ENCODE measurements at regions not wholly inside any gene's neighbourhood (a gene's known extent, or its start where the extent isn't known, plus 50 kb on each side); places are given as distances from the start of the nearest gene placed in this dataset.
"Not testable (repeated sequence)": the region's sequence is repeated elsewhere in the genome, so short reads cannot be mapped to it uniquely, and the experiment has no call there.

DNA sequence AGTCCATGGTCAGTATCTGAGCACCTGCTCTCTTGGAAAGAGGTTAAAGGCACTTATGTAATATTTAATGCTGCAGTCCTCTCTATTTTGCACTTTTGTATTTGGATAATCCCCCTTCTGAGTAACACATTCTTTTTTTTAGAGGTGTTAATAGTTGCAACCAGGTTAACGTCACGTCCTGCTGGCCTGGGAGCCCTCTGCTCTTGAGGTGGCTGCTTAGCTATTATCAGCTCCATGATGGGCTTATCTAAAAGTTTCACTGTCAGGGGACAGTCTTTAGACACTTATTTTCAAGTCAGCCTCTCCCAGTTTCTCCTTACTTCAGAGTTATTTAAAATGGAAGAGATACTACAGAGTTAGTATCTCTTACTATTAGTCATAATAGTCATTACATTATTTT is 795.5 kb upstream of the CDH18 start:
- intact Hi-C loops (cut with DNase I); DNase-seq: not testable (repeated sequence)

DNA sequence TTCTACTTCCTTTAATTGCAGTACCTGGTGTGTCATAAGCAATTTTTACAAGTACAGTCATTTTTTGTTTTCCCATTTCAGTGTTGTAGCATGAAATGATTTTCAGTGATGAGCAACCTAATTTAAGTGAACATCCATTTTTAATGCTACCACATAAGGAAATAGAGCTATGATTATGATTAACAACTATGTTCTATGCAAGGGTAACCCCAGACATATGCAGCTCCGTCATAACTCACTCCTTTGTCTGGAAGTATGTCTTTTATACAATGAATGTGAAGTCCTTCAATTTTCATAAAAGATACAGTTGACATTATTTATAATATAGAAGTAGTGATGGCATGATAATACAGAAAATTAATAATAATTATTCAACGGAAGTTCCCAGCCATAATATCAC is 783.3 kb upstream of the CDH18 start:
- intact Hi-C loops (cut with DNase I); DNase-seq: not testable (repeated sequence)

DNA sequence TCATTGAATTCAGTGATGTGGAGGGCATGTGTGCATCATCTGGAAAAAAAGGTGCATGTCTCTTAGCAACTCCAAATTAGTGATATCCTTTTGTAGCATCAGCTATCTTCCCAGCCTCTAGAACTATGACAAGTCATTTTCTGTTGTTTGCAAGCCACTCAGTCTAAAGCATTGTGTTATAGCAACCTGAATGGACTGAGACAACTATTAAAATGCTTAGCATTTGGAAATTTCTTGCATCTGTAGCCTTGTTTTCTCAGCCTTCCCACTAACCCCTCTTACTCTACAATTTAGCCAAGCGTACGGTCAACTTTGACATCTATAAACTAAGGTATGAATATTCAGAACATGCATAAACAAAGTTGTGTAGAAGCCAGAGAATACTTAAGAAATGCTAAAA is 777.1 kb upstream of the CDH18 start:
- DNase-seq; intact Hi-C loops (cut with DNase I): not testable (repeated sequence)

DNA sequence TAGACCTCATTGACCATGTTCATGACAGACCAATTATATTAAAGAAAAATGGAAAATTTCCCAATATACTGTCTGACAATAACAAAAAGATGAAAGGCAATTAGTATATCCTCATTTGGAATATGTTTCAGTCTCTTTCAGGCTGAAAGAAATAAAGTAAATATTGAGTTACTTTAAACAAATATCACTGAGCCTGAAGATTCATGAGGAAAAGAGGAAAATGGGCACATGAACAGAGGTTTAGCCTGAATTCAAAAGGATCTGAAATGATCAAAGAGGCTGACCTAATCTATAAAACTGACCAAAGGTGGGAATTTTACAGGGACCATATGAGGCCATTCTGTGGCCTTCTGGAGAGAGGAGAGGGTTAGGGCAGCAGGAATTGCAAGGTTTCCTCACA is 771.5 kb upstream of the CDH18 start:
- DNase-seq; intact Hi-C loops (cut with DNase I): not testable (repeated sequence)

DNA sequence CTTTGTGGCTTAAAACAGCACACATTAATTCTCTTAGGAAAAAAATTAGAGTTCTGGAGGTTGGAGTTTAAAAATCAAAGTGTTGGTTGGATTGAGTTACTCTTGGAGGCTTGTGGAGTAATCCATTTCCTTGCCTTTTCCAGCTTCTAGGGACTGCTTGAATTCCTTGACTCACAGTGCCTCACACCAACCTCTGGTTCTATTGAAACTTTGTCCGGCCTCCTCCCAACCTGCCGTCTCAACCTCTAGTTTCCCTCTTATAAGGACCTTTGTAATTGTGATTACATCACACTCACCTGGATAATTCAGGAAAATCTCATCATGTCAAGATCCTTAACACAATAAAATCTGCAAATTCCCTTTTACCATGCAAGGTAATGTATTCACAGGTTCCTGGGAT is 764.2 kb upstream of the CDH18 start:
- DNase-seq; intact Hi-C loops (cut with DNase I): not testable (repeated sequence)

DNA sequence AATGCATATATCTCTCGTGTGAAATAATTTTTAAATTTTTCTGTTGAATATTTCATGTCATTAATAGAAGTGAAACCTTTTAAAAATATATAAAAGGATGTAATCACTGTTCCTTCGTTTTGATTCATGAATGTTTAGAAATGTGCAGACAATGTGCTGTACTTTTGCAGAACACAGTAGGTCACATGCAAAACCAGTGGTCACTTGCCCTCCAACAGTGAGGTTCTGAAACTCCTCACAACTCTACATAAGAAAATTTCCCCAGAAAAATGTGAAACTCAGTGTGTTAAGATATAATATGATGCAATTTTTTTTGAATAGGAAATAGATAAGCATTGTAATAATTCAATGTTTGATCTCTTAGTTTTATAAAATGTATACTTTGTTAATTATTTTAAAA is 747.7 kb upstream of the CDH18 start:
- intact Hi-C loops (cut with DNase I); DNase-seq: not testable (repeated sequence)

DNA sequence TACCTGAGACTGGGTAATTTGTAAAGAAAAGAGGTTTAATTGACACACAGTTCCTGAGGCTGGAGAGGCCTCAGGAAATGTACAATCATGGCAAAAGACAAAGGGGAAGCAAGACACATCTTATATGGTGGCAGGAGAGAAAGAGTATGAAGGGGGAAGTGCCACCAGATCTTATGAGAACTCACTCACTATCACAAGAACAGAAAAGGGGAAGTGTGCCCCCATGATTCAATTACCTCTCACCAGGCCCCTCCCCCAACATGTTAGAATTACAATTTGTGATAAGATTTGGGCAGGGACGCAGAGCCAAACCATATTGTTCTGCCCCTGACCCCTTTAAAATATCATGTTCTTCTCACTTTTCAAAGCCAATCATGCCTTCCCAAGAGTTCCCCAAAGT is 744.2 kb upstream of the CDH18 start:
- intact Hi-C loops (cut with DNase I); DNase-seq: not testable (repeated sequence)

DNA sequence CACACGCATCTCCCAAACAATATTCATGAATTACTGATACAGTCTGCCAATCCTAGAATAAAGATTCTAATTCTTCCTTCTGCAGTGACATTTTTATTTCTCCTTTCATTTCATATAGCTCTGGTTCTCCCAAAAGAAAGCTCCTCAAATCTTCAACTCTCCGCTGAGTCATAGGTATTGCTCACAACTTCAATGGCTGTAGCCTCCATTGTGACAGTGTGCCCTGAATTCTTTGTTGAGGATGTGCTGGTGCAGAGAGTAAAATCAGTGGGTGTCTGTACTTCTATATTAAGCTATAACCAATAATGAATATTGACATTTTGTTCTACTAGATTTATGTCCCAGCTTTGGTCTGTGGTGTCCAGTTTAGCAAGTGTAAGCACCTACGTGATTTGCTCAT is 733.3 kb upstream of the CDH18 start:
- intact Hi-C loops (cut with DNase I) = not testable (repeated sequence)
- DNase-seq = peak in 17 of 42 donors; percentile 1 to 62 (median 20)

DNA sequence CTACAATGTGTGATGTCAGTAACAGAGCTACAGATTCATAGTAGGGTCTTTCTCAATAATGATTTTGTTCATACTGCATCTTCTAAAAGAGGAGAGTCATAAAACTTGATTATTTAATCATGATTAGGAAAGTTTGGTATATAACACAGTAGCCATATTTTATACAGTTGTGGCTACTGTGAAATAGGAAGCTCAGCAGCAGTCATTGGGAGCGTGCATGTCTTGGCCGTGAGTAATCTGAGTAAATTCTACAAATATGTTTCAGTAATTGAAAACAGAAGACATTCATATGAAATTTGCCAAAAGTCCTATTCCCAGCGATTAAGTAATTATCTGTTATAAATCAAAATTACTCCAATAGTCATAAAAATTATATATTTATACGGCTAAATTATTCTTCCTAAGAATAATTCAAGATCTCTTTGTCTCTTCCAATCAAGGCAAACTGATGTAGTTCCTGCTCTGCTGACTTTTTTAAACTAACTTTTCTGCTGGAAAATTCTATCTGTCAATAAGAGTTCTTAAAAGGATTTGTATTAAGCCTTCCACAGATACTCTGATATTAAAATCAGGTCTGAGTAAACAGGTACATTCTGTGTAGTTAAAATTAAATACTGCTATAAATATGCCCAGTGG is 723.6 kb upstream of the CDH18 start:
- intact Hi-C loops (cut with DNase I); DNase-seq: not testable (repeated sequence)

DNA sequence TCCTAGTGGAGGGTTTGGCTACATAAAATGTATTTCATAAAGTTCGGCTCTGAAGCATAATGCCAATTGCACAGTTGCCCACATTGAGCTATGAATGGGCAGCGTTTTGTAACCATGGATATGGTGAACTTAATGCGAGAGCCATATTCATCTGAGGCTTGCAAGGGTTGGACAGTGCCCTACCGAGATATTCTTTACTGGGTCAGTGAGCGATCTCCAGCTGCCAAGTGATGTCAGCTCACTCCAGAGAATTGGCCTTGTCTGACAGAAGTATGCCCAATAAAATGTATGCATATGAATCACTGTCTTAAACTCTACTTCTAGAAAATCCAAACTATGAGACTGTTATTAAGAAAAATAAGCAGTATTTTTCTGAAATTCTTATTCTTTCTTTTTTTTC is 719.6 kb upstream of the CDH18 start:
- DNase-seq; intact Hi-C loops (cut with DNase I): not testable (repeated sequence)

DNA sequence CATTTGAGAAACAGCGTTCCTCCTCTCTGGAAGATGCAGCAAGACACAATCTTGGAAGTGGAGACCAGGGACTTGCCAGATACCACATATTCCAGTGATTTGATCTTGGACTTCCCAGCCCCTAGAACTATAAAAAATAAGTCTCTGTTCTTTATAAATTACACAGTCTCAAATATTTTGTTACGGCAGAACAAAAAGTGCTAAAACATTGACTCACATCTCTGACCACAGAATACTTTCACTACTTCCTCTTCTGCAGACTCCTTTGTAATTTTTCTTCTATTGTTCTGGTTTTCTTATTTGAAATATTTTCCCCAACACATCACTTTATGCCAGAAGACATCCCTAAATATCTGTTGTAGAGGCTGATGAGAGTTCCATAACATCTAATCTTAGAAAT is 706.1 kb upstream of the CDH18 start:
- intact Hi-C loops (cut with DNase I) = no loop called here
- no peak for DNase-seq

DNA sequence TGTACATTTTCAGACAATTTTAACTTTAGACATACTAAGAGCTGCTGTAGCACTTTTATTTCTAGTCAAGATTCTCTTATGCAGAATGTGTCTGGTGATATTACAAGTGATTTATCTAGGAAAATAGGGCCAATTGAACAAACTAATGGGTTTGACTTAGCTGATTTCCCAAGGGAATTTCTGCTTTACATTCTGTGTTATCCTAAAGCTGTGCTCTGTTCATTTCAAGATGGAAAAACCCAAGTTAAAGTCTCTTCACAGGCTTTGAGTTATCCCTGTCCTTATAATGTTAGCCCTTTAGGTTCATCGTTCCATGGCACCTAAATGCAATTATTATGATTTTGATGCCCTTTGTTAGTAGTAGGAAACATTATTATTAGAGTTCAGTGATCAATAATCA is 704.9 kb upstream of the CDH18 start:
- no peak for DNase-seq
- intact Hi-C loops (cut with DNase I) = no loop called here

DNA sequence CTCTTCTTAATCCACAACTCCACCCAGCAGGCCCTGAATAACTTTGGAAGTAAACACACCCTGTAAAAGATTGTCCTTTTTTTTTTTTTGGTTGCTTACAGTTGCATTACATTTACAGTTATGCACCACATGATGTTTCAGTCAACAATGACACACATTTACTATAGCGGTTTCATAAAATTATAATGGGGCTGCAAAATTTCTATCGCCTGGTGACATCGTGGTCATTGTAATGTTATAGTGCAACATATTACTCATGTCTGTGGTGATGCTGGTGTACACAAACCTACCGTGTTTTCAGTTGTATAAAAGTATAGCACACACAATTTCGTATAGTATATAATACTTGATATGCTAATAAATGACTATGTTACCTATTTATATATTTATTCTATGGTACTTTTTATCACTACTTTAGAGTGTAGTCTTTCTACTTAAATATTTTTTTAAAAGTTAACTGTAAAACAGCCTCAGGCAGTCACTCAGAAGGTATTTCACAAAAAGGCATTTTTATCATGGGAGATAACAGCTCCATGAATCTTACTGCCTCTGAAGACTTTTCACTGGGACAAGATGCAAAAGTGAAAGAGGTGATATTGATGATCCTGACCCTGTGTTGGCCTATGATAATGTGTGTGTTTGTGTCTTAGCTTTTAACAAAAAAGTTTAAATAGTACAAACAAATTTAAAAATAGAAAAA is 695.4 kb upstream of the CDH18 start:
- intact Hi-C loops (cut with DNase I) = no loop called here
- no peak for DNase-seq

DNA sequence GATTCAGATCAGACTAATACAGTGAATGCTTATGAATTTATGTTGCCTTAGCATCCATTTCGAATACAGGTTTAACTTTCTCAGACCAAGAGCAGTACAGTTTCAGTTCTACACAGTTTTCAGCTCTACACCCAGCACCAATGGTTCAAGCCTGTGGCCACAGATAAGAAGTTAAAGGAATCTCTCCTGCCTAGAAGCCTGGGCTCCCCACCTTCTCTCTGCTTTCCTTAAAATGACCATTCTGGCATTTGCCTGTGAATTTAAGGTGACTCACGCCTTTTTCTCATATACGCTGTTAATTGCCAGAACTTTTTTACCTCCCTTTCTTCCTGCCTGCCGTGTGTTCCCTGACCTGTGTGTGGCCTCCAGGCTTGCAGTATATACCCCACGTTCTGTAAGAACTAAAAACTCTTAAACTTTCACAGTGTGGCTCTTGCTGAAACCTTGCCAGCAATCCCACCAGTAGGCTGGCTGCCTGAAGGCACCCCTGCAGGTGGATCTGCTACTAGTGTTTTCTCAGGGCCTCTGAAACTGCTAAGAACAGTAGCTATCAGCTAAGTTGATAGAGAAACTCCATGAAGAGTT is 692.8 kb upstream of the CDH18 start:
- no peak for DNase-seq
- intact Hi-C loops (cut with DNase I) = no loop called here

DNA sequence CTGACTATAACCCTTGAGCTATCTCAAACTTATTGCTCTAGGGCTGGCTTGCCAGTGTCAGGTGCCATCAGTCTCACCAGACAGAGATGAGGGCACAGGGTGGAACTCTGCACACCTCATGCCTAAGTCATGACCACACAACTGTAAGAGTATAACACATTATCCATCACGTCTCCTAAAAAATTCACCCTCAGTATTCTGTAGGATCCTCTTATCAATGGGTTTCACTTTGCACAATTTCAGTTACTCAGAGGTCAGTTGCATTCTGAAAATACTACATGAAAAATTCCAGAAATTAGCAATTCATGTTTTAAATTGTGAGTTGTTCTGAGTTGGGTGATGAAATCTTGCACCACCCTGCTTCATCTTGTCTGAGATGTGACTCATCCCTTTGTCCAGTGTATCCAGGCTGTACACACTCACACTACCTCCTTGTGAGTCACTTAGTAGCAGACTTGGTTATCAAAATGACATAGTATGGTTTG is 690.9 kb upstream of the CDH18 start:
- no peak for DNase-seq
- intact Hi-C loops (cut with DNase I) = no loop called here

DNA sequence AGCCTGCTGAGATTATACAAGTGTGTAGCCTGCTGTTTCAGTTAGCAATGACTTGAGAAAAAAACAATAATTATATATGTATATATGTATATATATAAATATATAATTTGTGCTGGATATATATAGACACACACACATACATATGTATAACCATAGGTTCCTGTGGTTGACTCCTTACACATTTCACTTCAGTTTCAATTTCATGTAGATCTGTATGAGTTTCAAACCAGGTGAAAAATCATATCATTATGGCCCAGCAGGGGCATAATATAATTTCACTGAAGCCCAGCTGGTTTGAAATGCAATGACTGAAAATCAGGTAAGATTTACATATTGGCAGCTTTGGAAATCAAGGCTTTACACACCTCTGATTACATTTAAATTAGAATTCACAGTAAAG is 690.4 kb upstream of the CDH18 start:
- no peak for DNase-seq
- intact Hi-C loops (cut with DNase I) = no loop called here

DNA sequence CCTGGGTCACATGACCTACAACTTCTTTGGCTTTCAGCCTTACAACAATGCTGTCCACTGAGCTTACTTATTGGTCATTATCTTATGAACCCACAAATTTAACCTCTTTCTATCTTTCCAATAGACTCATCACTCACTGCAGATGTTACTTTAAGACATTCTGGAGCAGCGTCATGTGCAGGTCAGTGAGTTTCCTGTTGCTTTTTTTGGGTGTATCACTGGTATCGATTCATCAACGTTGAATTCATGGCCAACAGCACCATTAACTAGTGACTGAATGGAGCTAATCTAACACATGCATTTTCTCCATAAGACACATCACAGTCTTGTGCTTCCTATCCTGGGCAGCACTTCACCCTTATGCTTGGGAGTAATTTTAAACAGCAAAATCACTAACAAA is 672.6 kb upstream of the CDH18 start:
- DNase-seq = no peak
- intact Hi-C loops (cut with DNase I) = no loop called here

DNA sequence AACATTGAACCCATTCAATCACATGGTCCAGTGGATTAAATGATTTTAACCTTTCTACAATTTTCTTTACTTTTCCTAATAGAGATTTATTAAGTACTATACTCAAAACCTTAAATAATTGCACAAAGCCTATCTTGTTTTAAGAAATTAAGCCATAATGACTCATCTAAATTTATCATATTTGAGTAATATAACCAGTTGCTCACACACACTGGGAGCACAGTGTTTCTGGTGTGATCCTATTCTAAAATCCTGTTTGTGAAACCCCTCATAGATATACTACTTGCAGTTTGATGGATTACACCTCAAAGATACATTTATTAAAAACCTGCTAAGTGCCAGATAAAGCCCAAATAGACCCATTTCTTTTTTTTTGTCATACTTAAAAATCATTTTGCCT is 668.3 kb upstream of the CDH18 start:
- DNase-seq = no peak
- intact Hi-C loops (cut with DNase I) = no loop called here

DNA sequence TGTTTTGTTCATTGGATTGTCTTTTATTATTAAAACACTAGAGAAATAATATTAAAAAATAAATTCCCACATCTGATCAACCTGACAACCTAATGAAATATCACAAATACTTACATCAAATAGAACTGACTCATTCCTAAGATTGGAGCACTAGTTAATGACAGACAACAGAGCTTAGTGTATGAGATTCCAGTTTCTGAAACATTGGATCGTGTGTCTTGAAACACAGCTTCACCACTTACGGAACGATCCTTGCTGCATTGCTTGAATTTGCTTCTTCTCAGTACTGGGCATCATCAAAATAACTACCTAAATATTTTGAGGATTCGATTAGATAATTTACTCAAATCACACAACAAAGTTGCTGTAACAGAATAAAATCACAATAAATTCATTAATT is 667.2 kb upstream of the CDH18 start:
- intact Hi-C loops (cut with DNase I) = no loop called here

DNA sequence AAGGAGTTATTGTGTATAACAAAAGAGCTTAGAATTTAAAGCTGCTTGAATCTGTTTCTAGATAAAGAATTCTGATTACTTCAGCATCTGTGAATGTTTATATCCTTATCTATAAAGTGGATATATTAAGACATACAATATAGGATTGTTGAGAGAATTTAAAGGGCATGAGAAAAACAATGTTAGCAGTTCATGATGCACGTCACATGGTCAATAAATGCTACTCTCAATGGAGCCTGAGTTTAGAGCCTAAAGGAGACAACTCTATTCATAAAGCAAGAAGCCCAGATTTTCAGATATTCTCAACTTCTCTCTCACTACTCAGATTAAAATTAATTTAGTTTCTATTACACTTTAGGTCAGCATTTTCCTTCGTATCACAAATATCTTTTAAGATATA is 666.7 kb upstream of the CDH18 start:
- no peak for DNase-seq
- intact Hi-C loops (cut with DNase I) = no loop called here

More for the DNA sequence above, 667.2 kb upstream of the CDH18 start:
- no peak for DNase-seq

DNA sequence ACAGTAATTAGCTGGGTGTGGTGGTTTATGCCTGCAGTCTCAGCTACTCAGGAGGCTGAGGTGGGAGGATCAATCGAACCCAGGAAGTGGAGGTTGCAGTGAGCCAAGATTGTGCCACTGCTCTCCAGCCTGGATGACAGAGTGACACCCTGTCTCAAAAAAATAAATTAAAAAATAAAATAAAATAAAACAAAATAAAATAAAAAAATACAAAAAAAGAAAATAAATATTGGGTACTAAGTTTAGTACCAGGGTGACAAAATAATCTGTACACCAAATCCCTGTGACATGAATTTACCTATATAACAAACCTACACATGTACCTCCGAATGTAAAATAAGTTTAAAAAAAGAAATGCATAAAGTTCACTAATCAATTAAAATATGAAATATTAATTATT is 666.0 kb upstream of the CDH18 start:
- intact Hi-C loops (cut with DNase I) = no loop called here
- DNase-seq = no peak
